HG03039 (cell line): ENCODE measurements at regions not wholly inside any gene's neighbourhood (a gene's known extent, or its start where the extent isn't known, plus 50 kb on each side); places are given as distances from the start of the nearest gene placed in this dataset.

Experiments
- ATAC-seq: cut with Tn5 transposase; IDR thresholded peaks from one replicate; pipeline ENCODE4 v1.9.1; 2021; ENCODE audit warnings: mild to moderate bottlenecking, moderate library complexity; ENCODE audit not compliant: unreplicated experiment

DNA sequence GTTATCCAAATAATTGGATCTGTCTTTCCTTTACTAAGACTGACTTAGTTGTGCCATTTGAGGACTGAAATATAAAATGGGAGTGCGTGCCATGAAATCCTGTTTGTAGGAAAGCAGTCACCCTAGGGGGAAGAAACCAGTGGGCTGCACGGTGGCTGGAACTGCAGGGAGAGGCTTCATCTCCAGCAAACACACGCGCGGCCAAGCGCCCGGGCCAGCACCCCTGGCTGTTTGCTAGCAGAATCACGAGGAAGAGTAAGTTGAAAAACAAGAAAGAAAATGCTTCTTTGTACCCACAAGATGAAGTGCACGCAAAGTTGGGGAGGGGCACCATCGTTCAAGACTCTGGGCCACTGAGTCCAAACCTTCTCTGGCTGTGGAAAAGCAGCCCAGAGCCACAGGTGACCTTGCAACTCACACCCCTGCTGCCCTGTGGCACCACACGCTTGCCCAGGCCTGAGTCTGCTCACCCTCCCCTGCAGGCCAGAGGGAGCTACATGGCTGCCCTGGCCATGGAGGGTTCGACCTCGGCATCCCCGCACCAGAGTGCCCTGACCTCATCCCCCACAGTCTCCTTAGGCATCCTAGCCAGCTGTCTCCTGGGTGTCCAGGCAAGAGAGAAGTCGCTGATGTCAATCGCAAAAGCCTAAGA, 55.2 kb downstream of the IRX2 start:
- no peak for ATAC-seq

DNA sequence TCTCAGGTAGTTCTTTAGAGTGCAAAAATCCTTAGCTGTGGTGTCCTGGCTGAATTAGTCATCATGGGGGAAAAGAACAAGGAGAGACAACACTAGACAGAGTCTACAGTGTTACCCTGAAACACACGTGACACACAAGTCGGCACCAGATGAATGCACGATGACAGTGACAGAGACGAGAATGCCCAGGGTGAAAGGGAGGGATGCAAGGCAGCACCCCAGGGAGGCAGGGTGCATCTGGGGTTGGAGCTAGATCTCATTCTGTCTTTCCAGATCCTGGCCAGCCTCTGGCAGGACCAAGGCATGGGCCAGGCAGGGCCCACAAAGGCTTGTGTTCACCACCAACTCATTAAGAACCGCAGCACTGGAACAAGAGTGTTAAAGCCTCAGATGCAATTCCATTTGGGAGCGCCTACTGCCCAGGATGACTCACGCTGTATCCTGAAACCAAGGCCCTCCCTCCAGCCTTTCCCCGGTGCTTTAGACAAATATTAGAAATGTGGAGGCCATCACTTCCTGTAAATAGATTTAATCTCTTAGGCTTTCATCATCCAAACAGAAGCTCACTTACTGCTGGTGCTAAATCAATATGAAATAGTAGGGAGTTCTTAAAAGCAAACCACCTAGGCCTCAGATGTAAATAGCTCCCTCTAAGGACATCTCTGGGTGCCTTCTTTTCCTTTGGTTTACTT, 56.1 kb downstream of the IRX2 start:
- ATAC-seq = no peak

DNA sequence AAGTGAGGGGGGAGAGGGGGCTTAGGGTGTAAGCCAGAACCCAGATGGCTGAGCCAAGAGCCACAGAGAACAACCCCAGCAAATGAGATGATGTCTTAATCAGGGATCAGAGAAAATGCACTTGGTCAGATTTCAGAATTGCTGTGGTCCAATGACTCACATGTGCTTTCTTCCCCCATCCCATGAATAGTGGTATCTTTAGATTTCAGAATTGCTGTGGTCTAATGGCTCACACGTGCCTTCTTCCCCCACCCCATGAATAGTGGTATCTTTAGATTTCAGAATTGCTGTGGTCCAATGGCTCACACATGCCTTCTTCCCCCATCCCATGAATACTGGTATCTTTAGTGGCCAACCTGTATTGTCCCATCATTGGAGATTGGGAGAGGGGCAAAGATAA, 59.9 kb downstream of the IRX2 start:
- no peak for ATAC-seq

DNA sequence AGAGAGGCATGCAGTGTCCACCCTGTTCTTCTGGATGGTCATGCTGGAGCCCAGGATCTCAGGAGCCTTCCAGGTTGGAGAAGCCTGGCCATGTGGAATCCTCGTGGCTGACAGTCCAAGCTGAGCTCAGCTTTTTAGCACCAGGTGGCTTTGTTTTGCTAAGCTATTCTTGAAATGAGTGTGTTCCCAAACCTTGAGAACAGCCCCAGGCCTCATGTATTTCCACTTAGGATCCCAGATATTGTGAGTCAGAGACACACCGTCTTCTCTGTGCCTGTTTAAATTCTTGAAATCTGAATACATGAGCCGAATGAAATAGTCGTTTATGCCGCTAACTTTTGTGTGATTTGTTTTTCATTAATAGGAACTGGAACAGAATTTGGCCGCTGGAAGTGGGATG, 61.2 kb downstream of the IRX2 start:
- ATAC-seq = no peak

DNA sequence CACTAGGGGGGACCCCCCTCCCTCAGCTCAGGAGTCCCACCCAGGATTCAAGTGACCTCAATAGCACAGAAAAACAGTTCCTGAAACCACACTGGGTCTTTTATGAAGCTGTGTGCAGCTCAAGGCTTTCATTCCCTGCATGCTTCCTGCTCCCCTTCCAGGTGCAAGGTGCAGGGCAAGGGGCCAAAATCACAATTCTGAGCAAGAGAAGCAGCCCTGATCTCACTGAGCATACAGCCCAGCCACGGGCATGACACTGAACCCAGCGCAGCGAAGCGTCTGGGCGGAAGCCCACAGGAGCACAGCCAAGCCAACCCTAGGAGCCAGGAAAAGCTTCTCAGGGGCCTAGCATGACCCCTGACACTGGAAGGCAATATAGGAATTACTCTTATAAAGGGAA, 62.9 kb downstream of the IRX2 start:
- ATAC-seq = no peak

DNA sequence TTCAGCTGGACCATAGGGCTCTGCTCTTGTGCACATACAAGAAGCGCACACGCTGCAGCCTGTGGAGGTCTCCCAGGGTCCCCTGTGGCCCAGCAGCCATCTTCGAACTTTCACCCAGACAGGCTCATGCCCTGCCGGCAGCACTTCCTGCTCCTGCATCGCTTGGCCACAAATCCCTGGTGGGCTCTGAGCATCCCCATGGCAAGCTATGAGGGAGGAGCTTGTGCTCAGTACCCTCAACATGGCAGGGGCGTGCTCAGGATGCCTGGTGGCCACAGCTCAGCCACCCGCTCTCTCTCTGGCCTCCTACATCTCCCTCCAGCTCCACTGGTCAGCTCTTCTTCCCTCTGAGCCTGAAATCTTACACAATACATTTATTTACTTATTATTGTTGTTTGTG, 63.7 kb downstream of the IRX2 start:
- ATAC-seq = no peak

DNA sequence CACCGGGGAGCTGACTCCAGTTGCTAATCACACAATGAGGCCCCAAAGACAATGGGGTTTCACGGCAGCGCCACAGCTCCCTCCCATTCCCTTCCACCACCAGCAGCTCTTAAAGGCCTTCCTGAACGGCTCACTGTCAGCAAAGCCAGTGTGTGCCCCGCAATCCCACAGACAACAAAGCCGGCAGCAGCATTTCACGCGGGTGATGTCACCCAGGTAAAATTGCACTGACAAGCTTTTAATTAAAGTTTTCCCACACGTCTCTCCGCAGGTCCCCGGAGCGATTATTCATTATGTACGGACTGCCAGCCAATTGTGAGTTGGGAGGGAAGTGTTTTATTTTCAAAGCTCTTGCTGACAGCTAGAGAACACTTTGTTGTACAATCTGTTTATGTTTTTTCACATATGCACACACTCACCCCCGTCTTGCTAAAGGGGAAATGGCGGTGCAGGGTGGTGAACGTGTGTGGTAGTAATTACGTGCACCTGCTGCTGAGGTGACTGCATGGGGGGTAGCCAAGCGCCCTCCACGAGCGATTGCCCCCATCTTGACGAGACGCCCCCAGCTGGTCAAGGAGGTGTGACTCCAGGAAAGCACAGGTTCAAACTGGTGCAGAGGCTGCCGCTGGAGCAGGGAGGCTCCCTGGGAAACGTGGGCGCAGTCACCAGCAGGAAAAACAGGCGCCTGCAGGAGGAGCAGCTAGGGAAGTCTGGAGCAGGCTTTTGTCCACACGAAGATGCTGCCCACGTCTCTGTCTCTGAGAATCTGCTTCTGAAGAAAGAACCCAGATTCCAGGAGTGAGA, 65.0 kb downstream of the IRX2 start:
- no peak for ATAC-seq

DNA sequence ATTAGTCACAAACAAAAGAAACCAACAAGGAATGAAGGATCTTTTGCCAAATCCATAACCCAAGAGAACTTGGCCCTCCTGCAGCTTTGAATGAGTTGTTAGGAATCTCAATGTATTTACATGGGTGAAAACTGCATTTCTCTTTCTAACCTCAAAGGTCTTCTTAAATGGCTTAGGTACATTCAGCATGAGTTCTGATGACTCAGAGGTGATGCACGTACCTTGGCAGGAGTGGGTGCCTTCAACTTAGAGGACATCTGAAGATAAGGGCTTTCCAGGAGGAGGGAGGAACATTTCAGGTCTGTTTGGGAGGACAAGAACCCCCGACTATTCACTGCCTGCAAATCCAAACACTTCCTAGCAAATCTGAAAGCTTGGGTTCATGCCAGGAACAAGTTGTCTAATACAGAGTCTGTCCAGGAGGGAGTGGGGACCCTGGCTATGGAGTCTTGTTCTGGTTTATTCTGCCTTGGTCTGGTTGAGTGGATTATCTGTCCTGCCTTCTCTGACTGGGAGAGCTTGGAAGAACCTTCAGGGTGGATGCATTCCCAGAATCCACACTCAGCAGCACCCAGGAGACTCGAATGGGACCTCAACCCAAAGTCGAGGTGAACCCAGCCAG, 65.7 kb downstream of the IRX2 start:
- ATAC-seq = no peak

DNA sequence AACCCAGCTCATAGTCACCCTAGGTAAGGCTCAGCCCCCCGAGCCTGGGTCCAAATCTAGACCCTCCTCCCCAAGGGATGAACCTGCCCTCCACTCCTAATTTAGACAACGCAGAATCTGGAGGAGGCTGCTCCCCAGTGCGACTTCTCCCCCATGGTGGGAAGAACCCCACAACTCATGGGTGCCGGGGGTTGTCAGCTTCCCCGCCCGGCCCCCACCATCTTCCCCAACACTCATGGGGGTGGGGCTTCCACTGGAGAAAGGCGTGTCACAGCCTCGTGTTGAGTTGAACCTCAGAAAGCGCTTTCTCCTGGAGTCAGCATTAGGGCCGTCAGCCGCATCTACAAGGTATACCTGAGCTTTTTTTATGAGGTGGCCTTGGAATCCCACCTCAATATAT, 66.9 kb downstream of the IRX2 start:
- ATAC-seq = no peak

DNA sequence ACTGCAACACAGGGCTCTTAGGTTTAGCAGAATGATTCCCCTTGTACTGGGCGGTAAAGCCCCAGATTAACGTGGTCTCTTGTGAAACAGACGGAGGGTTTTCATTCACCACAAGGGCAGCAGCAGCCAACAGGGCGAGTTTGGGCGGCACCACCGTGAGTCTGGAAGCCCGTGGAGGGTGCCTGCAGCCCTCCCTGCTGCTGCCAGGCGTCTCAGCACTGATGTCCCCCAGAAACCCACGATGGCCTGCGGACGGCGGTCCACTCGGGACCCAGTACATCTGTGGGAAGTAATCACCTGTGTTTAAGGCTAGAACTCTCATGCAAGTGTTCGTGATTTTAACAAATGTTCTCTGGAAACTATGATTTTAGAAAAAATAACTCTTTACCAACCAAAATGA, 67.8 kb downstream of the IRX2 start:
- no peak for ATAC-seq

DNA sequence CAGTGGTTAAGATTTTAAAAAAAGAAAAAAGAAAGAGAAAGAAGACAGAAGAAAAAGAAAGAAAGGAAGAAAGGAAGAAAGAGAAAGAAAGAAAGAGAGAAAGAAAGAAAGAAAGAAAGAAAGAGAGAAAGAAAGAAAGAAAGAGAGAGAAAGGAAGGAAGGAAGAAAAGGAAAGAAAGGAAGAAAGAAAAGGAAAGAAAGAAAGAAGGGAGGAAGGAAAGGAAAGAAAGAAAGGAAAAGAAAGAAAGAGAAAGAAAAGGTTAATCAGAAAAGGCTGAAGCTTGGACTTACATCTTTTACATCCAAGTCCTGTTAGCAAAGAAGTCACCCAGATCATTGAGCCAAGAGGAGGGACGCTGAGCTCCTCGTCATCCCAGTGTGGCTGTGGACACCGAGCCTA, 70.0 kb downstream of the IRX2 start:
- no peak for ATAC-seq

DNA sequence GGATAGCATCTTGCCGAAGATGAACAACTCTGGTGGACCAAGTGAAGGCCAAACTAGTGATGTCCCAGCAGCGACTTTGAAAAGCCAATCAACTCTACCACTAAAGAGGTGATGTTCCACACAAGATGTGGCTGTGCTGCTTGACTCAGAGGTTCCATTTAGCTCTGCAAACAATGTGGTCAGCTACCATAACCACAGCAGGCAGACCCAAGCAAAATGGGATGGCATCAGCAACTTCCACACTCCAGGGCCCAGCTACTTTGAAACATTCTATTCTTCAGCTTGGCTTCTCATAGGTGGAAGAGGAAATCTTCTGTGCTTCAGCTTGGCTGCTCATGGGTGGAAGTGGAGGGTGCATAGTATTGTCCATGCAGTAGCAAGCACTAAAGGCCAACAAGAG, 70.5 kb downstream of the IRX2 start:
- ATAC-seq = no peak

DNA sequence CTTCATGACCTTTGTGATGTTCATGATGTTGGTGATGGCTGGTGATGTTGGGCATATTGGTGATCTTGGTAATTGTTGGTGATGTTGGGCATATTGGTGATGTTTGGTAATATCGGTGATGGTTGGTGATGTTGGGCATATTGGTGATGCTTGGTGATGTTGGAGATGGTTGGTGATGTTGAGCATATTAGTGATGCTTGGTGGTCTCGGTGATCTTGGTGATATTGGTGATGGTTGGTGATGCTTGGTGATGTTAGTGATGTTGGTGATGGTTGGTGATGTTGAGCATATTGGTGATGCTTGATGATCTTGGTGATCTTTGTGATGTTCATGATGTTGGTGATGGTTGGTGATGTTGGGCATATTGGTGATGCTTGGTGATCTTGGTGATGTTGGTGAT, 73.8 kb downstream of the IRX2 start:
- no peak for ATAC-seq

DNA sequence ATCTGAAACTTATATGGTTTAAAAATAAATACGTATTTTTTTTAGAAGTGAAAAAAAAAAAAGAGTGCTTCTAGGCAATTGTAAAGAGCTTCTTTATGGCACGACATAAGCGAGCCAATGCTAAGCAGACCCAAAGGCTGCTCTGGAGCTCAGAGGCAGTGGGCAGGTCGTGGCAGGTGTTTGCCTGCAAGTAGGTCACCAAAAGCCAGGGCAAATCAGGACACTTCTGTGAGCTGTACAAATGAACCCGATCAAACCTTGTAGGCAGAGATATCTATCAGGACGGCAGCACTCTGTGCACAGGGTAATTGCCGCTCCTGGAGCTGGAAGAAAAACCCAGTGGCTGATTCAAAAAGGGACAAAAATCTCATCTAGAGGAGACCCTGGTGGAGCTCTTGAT, 75.9 kb downstream of the IRX2 start:
- ATAC-seq = no peak

DNA sequence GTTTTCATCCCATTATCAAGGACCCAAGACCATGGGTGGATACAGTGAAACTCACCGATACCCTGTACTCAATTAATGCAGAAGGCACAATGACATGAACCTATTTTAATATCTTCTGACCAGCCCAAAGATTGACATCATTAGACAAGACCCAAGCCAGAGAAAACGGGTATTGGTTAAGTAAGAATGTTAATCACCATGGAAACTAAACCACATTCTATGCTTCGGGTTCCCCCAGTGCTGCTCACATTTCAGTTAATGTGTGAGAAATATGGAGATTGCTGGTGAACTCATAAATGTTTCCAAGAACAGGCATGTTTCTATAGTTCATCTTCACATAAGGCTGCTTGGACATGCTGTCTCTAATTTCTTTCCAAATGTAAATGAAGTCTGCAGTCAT, 77.0 kb downstream of the IRX2 start:
- ATAC-seq = no peak

DNA sequence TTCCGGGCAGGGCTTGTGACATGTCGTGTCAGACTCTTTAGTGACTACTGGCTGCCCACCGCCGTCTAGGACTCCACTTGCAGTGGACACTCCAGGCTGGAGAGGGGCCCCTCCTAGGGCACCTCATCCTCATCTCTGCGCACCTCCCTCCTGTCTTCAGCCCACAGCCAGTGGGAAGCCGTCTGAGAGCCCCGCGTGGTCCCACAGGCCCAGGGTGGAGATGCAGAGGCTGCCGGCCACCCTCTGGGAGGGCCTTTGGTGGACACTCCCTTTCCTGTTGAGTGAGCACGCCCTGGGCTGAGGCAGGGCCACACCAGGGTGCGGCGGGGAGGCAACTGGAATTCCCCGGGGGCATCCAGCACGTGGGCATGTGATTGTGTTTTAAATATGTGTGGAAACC, 80.5 kb downstream of the IRX2 start:
- no peak for ATAC-seq

DNA sequence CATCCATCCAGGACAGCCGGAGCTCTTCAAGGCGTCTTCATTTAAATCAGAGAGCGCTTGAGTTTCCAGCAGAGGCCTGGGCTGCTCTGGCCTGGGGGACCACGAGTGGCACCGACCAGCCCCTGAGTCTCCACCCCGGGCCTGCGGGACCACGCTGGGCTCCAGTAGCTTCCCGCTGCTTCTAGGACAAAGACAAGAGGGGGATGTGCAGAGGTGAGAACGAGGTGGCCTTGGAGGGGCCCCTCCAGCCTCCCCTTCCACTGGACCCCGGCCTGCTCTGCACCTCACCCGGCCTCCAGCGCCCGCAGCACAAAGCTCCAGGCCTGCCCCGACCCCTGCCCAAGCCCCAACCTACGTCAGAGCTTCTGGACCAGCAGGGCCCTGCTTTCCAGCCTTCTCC, 81.6 kb downstream of the IRX2 start:
- no peak for ATAC-seq

DNA sequence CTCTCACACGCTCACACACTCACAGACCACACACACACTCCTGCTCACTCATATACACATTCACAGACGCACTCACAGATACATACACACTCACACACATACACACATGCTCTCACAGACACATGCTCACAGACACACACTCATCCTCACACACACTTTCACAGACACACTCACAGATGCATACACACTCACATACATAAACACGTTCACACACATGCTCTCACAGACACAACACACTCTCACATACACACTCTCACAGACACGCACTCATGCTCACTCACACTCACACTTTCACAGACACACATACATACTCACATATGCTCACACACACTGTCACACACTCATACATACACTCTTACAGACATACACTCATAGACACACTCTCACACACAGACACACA, 82.2 kb downstream of the IRX2 start:
- no peak for ATAC-seq

DNA sequence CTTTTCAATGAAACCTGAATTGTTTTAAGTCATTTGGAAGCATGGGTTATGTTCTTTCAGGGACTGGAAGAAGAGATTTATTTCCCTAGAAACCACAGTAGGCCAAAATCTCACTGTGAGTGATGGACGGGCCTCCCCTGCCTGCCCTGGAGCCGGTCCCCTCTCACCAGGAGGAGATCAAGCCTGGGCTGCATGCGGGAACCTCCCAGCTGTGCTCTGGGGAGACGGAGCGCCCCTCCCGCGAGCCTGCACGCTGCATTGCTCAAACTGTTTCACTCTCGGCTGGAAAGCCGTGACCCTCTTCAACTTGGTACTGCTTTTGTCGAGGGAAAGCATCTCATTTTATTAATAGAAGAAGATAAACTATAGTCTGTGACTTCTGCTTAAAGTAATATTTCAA, 85.4 kb downstream of the IRX2 start:
- no peak for ATAC-seq

DNA sequence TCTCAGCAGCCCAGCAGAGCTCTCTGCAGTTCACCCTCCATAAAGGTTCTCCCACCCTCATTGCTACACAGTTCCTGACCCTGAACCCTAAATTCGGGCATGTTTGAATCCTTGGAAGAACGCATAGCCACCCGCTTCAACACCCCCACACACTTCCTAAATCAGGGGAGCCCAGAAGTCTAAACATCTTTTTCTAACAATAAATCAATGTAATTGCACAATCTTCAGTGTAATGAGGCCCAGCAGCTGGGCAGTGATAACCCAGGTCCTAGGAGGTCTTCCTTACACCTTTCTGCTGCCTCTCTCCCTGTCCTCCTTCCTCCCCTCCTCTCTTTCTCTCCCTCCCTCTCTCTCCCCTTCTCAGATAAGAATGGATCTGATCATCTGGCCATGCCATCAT, 88.0 kb downstream of the IRX2 start:
- no peak for ATAC-seq

DNA sequence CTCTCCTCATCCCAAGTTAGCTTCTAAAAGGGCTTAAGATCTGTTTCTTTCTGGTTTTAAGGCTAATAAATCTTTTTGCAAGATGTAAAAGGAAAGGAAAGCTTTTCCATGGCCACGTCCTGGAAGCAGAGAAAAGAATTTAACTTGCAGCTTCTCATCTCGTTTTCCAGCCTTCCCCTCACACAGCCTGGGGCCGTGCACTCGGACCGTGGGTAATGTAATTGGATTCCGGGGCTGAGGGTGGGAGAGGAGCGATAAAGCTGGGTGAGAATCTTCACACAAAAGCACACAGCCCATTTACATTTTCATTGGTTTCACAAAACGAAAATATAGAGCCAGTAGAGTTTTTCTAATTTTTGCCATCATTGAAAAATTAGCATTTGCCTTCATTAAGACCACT, 91.2 kb downstream of the IRX2 start:
- ATAC-seq = no peak
